Panc1 (cell line): ENCODE measurements at regions not wholly inside any gene's neighbourhood (a gene's known extent, or its start where the extent isn't known, plus 50 kb on each side); places are given as distances from the start of the nearest gene placed in this dataset.

Experiments used
- ATAC-seq: fragments of 200-7000 bp; cut with Tn5 transposase; 2 replicates; pipeline ENCODE4 v1.9.1; 2020; ENCODE audit warnings: mild to moderate bottlenecking, moderate library complexity
- BruUV-seq: library from RNA; stranded (reverse); fragments of 400-500 nt; replicated peaks from 2 replicates; lab custom pipeline; 2021; lab: Mats Ljungman, UMichigan
- CTCF ChIA-PET: fragments of 300-600 bp; sonication (Branson Sonifier 250); formaldehyde crosslinking; loops from one replicate; lab custom pipeline; 2022; ENCODE audit warnings: antibody characterized with exemption; lab: Charles Lee
- POLR2A ChIA-PET: fragments of 300-600 bp; sonication (Branson Sonifier 250); formaldehyde crosslinking; loops from one replicate; lab custom pipeline; 2022; ENCODE audit warnings: antibody characterized with exemption; lab: Charles Lee
- DNase-seq: peaks from one replicate; pipeline ENCODE4 v3.0.0-alpha.2; 2010; ENCODE audit warnings: low read depth, low spot score
- H3K27ac ChIP-seq: 2 replicates; pipeline ENCODE4 v1.5.1; 2011; ENCODE audit warnings: mild to moderate bottlenecking, low read length, inconsistent platforms
- H3K27me3 ChIP-seq: fragments of 200-500 bp; sonication (Bioruptor generic); 2 replicates; pipeline ENCODE4 v1.6.0; 2014; ENCODE audit warnings: low read length, inconsistent platforms; ENCODE audit not compliant: control insufficient read depth, insufficient read depth
- H3K36me3 ChIP-seq: fragments of 200-500 bp; sonication (Bioruptor generic); 2 replicates; pipeline ENCODE4 v1.5.1; 2014; ENCODE audit warnings: inconsistent platforms, mild to moderate bottlenecking, low read length, moderate library complexity; ENCODE audit not compliant: control insufficient read depth, insufficient read depth
- H3K4me1 ChIP-seq: 2 replicates; pipeline ENCODE4 v1.5.1; 2011; ENCODE audit warnings: inconsistent platforms, mild to moderate bottlenecking, low read length, moderate library complexity; ENCODE audit not compliant: control insufficient read depth, insufficient read depth
- H3K4me3 ChIP-seq, 2 experiments: 2 replicates each; pipeline ENCODE4 v1.5.1; 2011 to 2012; ENCODE audit warnings: low read depth in 2 of 2, low read length in 2 of 2, mild to moderate bottlenecking in 2 of 2, inconsistent platforms in 1 of 2, moderate library complexity in 1 of 2
- H3K9me3 ChIP-seq: fragments of 200-500 bp; sonication (Bioruptor generic); 2 replicates; pipeline ENCODE4 v1.5.1; 2014; ENCODE audit warnings: low read depth, mild to moderate bottlenecking, inconsistent platforms, low read length, moderate library complexity; ENCODE audit not compliant: control insufficient read depth, insufficient read depth
- CTCF ChIP-seq: fragments of 450-650 bp; IDR thresholded peaks from 2 replicates; pipeline ENCODE4 v1.5.1; 2017; ENCODE audit warnings: mild to moderate bottlenecking
- POLR2AphosphoS5 ChIP-seq: IDR thresholded peaks from 2 replicates; pipeline ENCODE4 v1.6.1; 2012; ENCODE audit warnings: mild to moderate bottlenecking, low read depth, low read length, moderate library complexity
- REST ChIP-seq, 2 experiments: IDR thresholded peaks; 2 replicates each; pipeline ENCODE4 v1.6.1; 2011 to 2012; ENCODE audit warnings: low read depth in 2 of 2, control low read depth in 1 of 2, low read length in 1 of 2, mild to moderate bottlenecking in 1 of 2, moderate library complexity in 1 of 2; ENCODE audit not compliant: insufficient read depth in 1 of 2
- SIN3A ChIP-seq: IDR thresholded peaks from 2 replicates; pipeline ENCODE4 v1.6.1; 2012; ENCODE audit warnings: low read depth, mild to moderate bottlenecking, low read length, moderate library complexity, borderline replicate concordance; ENCODE audit not compliant: insufficient read depth
- TCF7L2 ChIP-seq: IDR thresholded peaks from 2 replicates; pipeline ENCODE4 v1.6.1; 2011; ENCODE audit warnings: mild to moderate bottlenecking, low read depth, low read length, inconsistent platforms
- in situ Hi-C: cut with HindIII; loops from 2 replicates; pipeline ENCODE4 v1.10.0; 2016; ENCODE audit warnings: low sequenced_read_pairs, low pct_unique_long_range_greater_than_20kb
- intact Hi-C: fragments of 100-400 bp; cut with micrococcal nuclease; formaldehyde crosslinking; loops from one replicate; pipeline ENCODE4 v1.10.0; 2022; ENCODE audit not compliant: unreplicated experiment

GRCh38 chr10:1960982-1961381, 223.7 kb upstream of the ADARB2 start:
- intact Hi-C loops: no loop called here
- BruUV-seq: no TSS peak

GRCh38 chr10:1957057-1957456, 219.7 kb upstream of the ADARB2 start:
- CTCF ChIA-PET: no interaction called here
- POLR2A ChIA-PET: no interaction called here
- intact Hi-C loops: no loop called here
- Histone ChIP-seq H3K9me3 (no peaks in the 10 kb centered on the region), H3K36me3 (no peaks in the 10 kb centered on the region), H3K27ac (no peak overlapping the region), H3K4me3 (no peak overlapping the region), H3K4me1 (no peaks in the 10 kb centered on the region), H3K27me3 (no peaks in the 10 kb centered on the region)
- no TSS peak for BruUV-seq
- in situ Hi-C loops: no loop called here
- ATAC-seq (no peak), DNase-seq (no peak)
- TF ChIP-seq CTCF: no peak

More at GRCh38 chr10:1960982-1961381, 223.7 kb upstream of the ADARB2 start:
- DNase-seq: no peak
- H3K36me3 ChIP-seq: no peaks in the 10 kb centered on the region
- ChIA-PET POLR2A (no interaction called here), CTCF (no interaction called here)
- H3K27ac ChIP-seq: no peak overlapping the region
- no peak overlapping the region for H3K4me3 ChIP-seq
- TF ChIP-seq TCF7L2 (no peak), POLR2AphosphoS5 (no peak), CTCF (no peak), SIN3A (no peak), REST (IDR thresholded peaks at IDR 0.05; ENCODE audit: insufficient read depth in 1 of 2, low read depth in 2 of 2, low read length in 1 of 2) (no peak)
- no peak for ATAC-seq
- in situ Hi-C loops: no loop called here
- no peaks in the 10 kb centered on the region for H3K9me3 ChIP-seq
- H3K4me1 ChIP-seq: no peaks in the 10 kb centered on the region
- H3K27me3 ChIP-seq: no peaks in the 10 kb centered on the region

GRCh38 chr10:1954300-1954699, 217.0 kb upstream of the ADARB2 start:
- Histone ChIP-seq H3K27ac (no peak overlapping the region), H3K4me3 (no peak overlapping the region), H3K36me3 (no peaks in the 10 kb centered on the region), H3K27me3 (no peaks in the 10 kb centered on the region), H3K4me1 (no peaks in the 10 kb centered on the region), H3K9me3 (no peaks in the 10 kb centered on the region)
- CTCF ChIA-PET: no interaction called here
- TF ChIP-seq SIN3A (no peak), REST (IDR thresholded peaks at IDR 0.05; ENCODE audit: insufficient read depth in 1 of 2, low read depth in 2 of 2, low read length in 1 of 2) (no peak), CTCF (no peak), POLR2AphosphoS5 (no peak)
- intact Hi-C loops (no loop called here), in situ Hi-C loops (no loop called here)
- no TSS peak for BruUV-seq
- POLR2A ChIA-PET: no interaction called here
- DNase-seq: no peak
- ATAC-seq: no peak
